Activated CD8-positive, alpha-beta memory T cell treated with anti-CD3 and anti-CD28 coated beads for 4 hours (primary cell): ENCODE measurements at regions not wholly inside any gene's neighbourhood (a gene's known extent, or its start where the extent isn't known, plus 50 kb on each side); places are given as distances from the start of the nearest gene placed in this dataset.
"Not testable (repeated sequence)": the region's sequence is repeated elsewhere in the genome, so short reads cannot be mapped to it uniquely, and the experiment has no call there.

Experiments used
- DNase-seq, 2 donors: peaks; one replicate each; pipeline ENCODE4 v3.0.0-alpha.2; 2020; ENCODE audit warnings: low read depth in 2 of 2

DNA sequence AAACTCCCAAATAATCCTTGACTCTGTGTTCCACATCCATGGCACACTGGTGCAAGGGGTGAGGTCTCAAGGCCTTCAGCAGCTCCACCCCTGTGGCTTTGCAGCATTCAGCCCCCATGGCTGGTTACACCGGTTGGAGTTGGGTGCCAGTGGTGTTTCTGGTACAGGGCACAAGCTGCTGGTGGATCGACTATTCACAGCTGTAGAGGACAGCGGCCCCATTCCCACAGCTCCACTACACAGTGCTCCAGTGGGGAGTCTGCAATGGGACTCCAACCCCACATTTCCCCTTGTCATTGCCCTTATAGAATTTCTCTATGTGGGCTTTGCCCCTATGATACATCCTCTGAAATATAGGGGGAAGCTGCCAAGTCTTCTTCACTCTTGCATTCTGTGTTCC lies 64.3 kb upstream of the SGO1 start:
- DNase-seq: no peak

GRCh38 chr3:20246662-20247061 lies 60.7 kb upstream of the SGO1 start:
- no peak for DNase-seq

DNA sequence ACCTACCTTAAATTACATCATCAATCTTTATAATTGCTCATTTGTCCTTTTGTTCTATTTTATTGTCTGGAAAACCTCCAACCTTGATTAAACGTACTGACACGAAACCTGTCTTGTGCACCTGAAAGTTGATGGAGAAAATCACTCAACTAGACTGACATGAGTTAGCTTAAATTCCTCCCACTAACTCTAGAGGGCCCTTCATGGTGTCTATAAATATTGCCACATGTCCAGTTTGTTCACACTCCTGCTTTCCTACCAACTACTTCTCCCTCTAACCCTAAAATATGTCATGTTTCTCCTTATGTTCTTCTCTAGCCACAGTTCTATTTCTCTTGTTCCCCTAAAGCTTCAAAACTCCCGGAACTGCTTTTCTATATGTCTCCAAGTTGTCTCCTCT lies 59.8 kb upstream of the SGO1 start:
- DNase-seq: no peak

GRCh38 chr3:20240154-20240883 lies 54.3 kb upstream of the SGO1 start:
- no peak for DNase-seq

- DNase-seq: not testable (repeated sequence)
Measured at GRCh38 chr3:20238199-20238598, 52.2 kb upstream of the SGO1 start.

GRCh38 chr3:20236603-20237002 lies 50.6 kb upstream of the SGO1 start:
- no peak for DNase-seq
